Activated CD8-positive, alpha-beta T cell treated with anti-CD3 and anti-CD28 coated beads, Interleukin-2, amount 10 ng/mL, durations not matched to agents 7 days and 5 days (primary cell): ENCODE measurements at regions not wholly inside any gene's neighbourhood (a gene's known extent, or its start where the extent isn't known, plus 50 kb on each side); places are given as distances from the start of the nearest gene placed in this dataset.
"Not testable (repeated sequence)": the region's sequence is repeated elsewhere in the genome, so short reads cannot be mapped to it uniquely, and the experiment has no call there.

Experiments
- ATAC-seq: fragments of 150-1000 bp; cut with Tn5 transposase; one replicate; pipeline ENCODE4 v1.10.0; 2021; ENCODE audit warnings: moderate library complexity
- CTCF ChIA-PET: fragments of 350-600 bp; sonication (Branson Sonifier 250); formaldehyde crosslinking; loops from one replicate; lab custom pipeline; 2021; ENCODE audit warnings: antibody characterized with exemption; lab: Charles Lee
- POLR2A ChIA-PET: fragments of 350-600 bp; sonication (Branson Sonifier 250); formaldehyde crosslinking; loops from one replicate; lab custom pipeline; 2021; ENCODE audit warnings: antibody characterized with exemption; lab: Charles Lee
- DNase-seq: peaks from one replicate; pipeline ENCODE4 v3.0.0-alpha.2; 2020
- H3K27ac Mint-ChIP-seq: one replicate; pipeline ENCODE4 v1.8.0; 2021; ENCODE audit warnings: mild to moderate bottlenecking, mixed read lengths
- H3K27me3 Mint-ChIP-seq: one replicate; pipeline ENCODE4 v1.8.0; 2021; ENCODE audit warnings: low read depth, mixed read lengths
- H3K36me3 Mint-ChIP-seq: one replicate; pipeline ENCODE4 v1.8.0; 2021; ENCODE audit warnings: low read depth, mixed read lengths
- H3K4me1 Mint-ChIP-seq: one replicate; pipeline ENCODE4 v1.8.0; 2021; ENCODE audit warnings: low read depth, mixed read lengths
- H3K4me3 Mint-ChIP-seq: one replicate; pipeline ENCODE4 v1.8.0; 2021; ENCODE audit warnings: mild to moderate bottlenecking, mixed read lengths
- H3K9me3 Mint-ChIP-seq: one replicate; pipeline ENCODE4 v1.8.0; 2022; ENCODE audit warnings: mixed read lengths; ENCODE audit not compliant: insufficient read depth

GRCh38 chr15:85276921-85277320 is 103.5 kb upstream of the AKAP13 start:
- ChIA-PET POLR2A (no interaction called here), CTCF (no interaction called here)
- no peak for ATAC-seq
- Mint-ChIP-seq H3K27ac (no peak overlapping the region), H3K36me3 (no peaks in the 10 kb centered on the region), H3K4me1 (peaks cover 12% of the 10 kb centered on the region), H3K27me3 (no peaks in the 10 kb centered on the region), H3K4me3 (no peak overlapping the region), H3K9me3 (no peaks in the 10 kb centered on the region)
- no peak for DNase-seq

DNA sequence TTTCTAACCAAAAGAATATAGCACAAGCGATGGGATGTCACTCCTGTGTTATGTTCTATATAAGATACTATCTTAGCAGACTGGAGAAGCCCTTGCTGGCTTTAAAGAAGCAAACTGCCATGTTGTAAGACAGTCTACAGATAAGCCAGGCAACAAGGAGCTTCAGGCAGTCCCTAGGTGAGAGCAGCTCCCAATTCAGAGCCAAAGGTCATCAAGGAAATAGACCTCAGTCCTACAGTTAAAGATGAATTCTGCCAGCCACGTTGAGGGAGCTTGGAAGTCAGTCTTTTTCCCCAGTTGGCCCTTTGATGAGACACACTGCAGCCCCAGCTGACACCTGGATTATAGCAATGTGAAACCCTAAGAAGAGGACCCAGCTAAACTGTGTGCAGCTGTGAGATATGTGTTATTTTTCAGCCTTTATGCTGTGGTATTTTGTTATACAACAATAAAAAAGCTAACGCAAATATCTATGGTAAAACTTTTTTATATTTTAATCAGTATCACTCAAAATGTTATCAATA is 102.5 kb upstream of the AKAP13 start:
- ATAC-seq (no peak), DNase-seq (no peak)
- H3K4me3 Mint-ChIP-seq, result no peak overlapping the region
- no peaks in the 10 kb centered on the region for H3K27me3 Mint-ChIP-seq
- ChIA-PET POLR2A (no interaction called here), CTCF (interaction anchor here (0.6 kb wide), 1 partner anchor 13 kb away, joined by 3 read pairs; no protein-coding TSS in a partner anchor)
- H3K27ac Mint-ChIP-seq, result no peak overlapping the region
- no peaks in the 10 kb centered on the region for H3K9me3 Mint-ChIP-seq
- H3K4me1 Mint-ChIP-seq, result peaks cover 12% of the 10 kb centered on the region
- no peaks in the 10 kb centered on the region for H3K36me3 Mint-ChIP-seq

GRCh38 chr15:85280203-85280602 is 100.2 kb upstream of the AKAP13 start:
- DNase-seq (no peak), ATAC-seq (no peak)
- Mint-ChIP-seq H3K4me1 (peaks cover 12% of the 10 kb centered on the region), H3K27me3 (peaks cover 3% of the 10 kb centered on the region), H3K4me3 (no peak overlapping the region), H3K9me3 (no peaks in the 10 kb centered on the region), H3K36me3 (no peaks in the 10 kb centered on the region), H3K27ac (no peak overlapping the region)
- ChIA-PET CTCF (interaction anchor here (1.6 to 2.2 kb wide), 2 partner anchors 10 to 16 kb away, joined by 5 to 16 read pairs; no protein-coding TSS in a partner anchor), POLR2A (no interaction called here)

DNA sequence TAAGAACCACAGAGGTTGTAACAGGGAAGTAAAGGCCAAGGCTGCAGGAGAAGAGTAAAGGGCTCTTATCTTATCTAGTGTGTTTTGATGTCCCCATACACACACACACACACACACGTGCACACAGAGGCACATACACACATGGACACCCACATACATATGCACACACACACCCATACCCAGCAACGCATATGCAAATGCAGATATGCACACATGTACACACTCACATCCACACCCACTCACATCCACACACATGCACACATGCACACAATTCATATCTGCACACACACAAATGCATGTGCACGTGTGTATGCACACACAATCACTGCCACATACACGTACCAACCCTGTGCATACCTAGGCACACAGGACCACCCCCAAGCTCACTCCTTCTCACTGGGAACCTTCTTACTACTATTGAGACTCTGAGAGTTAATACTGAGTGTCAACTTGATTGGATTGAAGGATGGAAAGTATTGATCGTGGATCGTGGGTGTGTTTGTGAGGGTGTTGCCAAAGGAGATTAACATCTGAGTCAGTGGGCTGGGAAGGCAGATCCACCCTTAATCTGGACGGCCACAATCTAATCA is 99.0 kb upstream of the AKAP13 start:
- ChIA-PET POLR2A (no interaction called here), CTCF (no interaction called here)
- Mint-ChIP-seq H3K4me3 (no peak overlapping the region), H3K27me3 (peaks cover 3% of the 10 kb centered on the region), H3K27ac (no peak overlapping the region), H3K4me1 (peaks cover 12% of the 10 kb centered on the region), H3K36me3 (no peaks in the 10 kb centered on the region), H3K9me3 (no peaks in the 10 kb centered on the region)
- DNase-seq, result no peak
- ATAC-seq, result no peak

DNA sequence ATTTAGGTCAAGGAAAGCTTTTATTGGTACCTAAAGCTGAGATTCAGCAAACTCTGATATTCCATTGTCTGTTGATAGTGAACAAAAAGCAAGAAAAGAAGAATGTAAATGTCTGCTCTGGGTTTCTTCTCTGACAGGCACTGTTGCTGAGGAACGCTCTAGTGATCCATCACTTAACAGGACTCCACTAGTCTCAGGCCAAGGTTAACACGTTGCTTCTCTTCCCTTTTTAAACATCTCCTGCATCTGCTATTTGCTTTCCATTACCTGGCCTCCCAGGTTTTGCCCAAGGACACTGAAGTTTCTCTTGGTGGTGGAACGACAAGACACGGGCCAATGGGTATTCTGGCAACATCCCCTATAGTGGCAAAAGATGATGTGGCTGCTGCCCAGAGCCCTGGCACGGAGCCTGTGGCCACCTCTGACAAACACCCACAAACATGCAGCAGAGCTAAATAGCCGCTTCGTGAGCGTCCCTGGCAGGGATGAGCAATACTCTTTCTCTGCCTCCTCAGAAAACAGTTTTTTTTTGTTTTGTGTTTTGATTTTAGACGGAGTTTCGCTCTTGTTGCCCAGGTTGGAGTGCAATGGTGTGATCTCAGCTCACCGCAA is 97.8 kb upstream of the AKAP13 start:
- Mint-ChIP-seq H3K36me3 (no peaks in the 10 kb centered on the region), H3K27ac (no peak overlapping the region), H3K4me3 (no peak overlapping the region), H3K27me3 (peaks cover 5% of the 10 kb centered on the region), H3K4me1 (peaks cover 12% of the 10 kb centered on the region), H3K9me3 (no peaks in the 10 kb centered on the region)
- DNase-seq (no peak), ATAC-seq (no peak)
- ChIA-PET CTCF (no interaction called here), POLR2A (no interaction called here)

- POLR2A ChIA-PET, H3K4me3 Mint-ChIP-seq, DNase-seq, H3K36me3 Mint-ChIP-seq, CTCF ChIA-PET, H3K27ac Mint-ChIP-seq, ATAC-seq, H3K9me3 Mint-ChIP-seq: not testable (repeated sequence)
- Mint-ChIP-seq H3K27me3 (peaks cover 11% of the 10 kb centered on the region), H3K4me1 (peaks cover 12% of the 10 kb centered on the region)
Measured at GRCh38 chr15:85283815-85284214, 96.6 kb upstream of the AKAP13 start.

DNA sequence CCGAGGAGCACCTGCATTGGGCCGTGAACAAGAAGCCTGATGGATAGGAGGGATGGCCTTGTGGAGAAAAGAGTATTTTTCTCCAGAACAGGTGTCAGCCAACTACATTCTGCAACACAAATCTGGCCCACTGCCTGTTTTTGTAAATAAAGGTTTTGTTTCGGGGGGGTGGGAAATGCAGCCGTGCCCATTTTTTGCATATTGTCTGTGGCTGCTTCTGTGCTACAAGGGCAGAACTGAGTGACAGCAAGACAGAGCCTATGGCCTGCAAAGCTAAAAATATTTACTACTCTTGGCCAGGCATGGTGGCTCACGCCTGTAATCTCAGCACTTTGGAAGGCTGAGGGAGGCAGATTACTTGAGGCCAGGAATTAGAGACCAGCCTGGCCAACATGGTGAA is 95.9 kb upstream of the AKAP13 start:
- Mint-ChIP-seq H3K27me3 (peaks cover 13% of the 10 kb centered on the region), H3K9me3 (no peaks in the 10 kb centered on the region), H3K4me1 (peaks cover 10% of the 10 kb centered on the region), H3K27ac (no peak overlapping the region), H3K4me3 (no peak overlapping the region), H3K36me3 (no peaks in the 10 kb centered on the region)
- ATAC-seq (no peak), DNase-seq (no peak)
- POLR2A ChIA-PET, result no interaction called here
- CTCF ChIA-PET, result no interaction called here

- CTCF ChIA-PET, result interaction anchor here (0.7 to 3.6 kb wide), 28 partner anchors 9 to 702 kb away, joined by 3 to 16 read pairs (median 4); no protein-coding TSS in a partner anchor
- no peaks in the 10 kb centered on the region for H3K4me1 Mint-ChIP-seq
- POLR2A ChIA-PET, result no interaction called here
Measured at GRCh38 chr15:85289677-85290365, 90.6 kb upstream of the AKAP13 start.

GRCh38 chr15:85292583-85292982 is 87.8 kb upstream of the AKAP13 start:
- H3K27ac Mint-ChIP-seq, POLR2A ChIA-PET, H3K36me3 Mint-ChIP-seq, ATAC-seq, DNase-seq, H3K9me3 Mint-ChIP-seq, H3K4me3 Mint-ChIP-seq: not testable (repeated sequence)
- Mint-ChIP-seq H3K4me1 (peaks cover 15% of the 10 kb centered on the region), H3K27me3 (peaks cover 25% of the 10 kb centered on the region)
- CTCF ChIA-PET, result interaction anchor here (3.6 kb wide), 1 partner anchor 38 kb away, joined by 16 read pairs; no protein-coding TSS in a partner anchor

More at GRCh38 chr15:85289677-85290365, 90.6 kb upstream of the AKAP13 start:
- Mint-ChIP-seq H3K27me3 (peaks cover 27% of the 10 kb centered on the region), H3K27ac (no peak overlapping the region), H3K4me3 (no peak overlapping the region), H3K9me3 (no peaks in the 10 kb centered on the region), H3K36me3 (no peaks in the 10 kb centered on the region)
- ATAC-seq (no peak), DNase-seq (peak; percentile 32)

DNA sequence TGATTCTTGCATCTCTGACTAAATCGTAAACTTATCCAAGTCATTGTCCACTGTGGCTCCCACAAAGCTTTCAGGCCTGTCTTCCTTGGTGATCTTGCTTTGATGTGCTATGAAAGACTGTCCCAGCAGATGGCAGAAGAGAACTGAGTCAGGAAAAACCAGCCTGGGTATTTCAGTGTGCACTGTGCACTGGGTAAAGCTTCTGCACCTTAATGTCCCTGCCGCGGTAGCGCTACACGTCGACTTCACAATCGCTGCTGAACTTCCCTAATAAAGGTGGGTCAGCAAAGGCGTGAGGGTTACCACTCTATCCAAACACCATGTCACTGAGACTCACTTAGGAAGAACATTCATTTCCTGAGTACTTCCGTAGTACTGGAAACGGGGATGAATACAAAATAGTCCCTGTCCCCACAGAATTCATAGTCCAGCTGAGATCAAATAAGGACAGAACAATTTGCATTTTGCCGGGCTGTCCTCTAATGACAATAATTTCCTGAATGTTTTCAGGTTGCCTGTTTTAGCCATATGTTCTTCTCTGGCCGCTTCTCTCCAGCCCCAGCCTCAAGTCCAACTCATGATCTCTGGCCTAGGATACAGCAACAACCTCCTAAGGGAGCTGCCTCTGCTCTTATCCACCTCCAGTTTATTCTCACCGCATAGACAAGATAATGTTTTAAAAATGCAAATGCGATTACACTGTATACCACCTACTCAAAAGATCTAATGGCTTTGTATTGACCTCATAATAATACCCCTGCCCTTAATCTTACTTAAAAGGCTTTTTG is 83.6 kb upstream of the AKAP13 start:
- POLR2A ChIA-PET, result interaction anchor here (0.7 to 1.5 kb wide), 3 partner anchors 20 to 285 kb away, joined by 3 to 8 read pairs (median 7); no protein-coding TSS in a partner anchor
- Mint-ChIP-seq H3K4me1 (peaks cover 17% of the 10 kb centered on the region), H3K27ac (peak overlapping the region; percentile 15), H3K4me3 (peak overlapping the region; percentile 27), H3K9me3 (no peaks in the 10 kb centered on the region), H3K27me3 (peaks cover 7% of the 10 kb centered on the region), H3K36me3 (no peaks in the 10 kb centered on the region)
- peak; percentile 97 for ATAC-seq
- CTCF ChIA-PET, result interaction anchor here (0.7 to 3.9 kb wide), 49 partner anchors 8 to 544 kb away, joined by 3 to 111 read pairs (median 5); no protein-coding TSS in a partner anchor
- peak; percentile 85 for DNase-seq

DNA sequence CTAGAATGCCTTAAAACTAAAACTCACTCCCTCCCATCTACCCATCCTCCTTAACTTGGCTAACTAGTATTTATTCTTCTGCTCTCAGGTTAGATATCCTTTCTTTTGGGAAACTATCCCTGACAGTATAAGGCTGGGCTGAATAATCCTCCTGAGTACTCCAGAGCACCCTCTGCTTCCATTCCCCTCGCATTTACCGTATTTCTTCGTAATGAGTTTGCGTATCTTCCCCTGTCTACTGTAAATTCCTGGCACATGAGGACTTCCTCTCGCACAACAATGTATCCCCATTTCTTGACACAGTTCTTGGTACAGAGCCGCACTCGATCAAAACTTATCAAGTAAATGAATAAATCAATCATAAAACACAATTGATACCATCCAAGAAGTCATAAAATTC is 82.9 kb upstream of the AKAP13 start:
- CTCF ChIA-PET, result interaction anchor here (1.4 to 3.9 kb wide), 16 partner anchors 8 to 543 kb away, joined by 3 to 111 read pairs (median 12); no protein-coding TSS in a partner anchor
- Mint-ChIP-seq H3K4me1 (peaks cover 17% of the 10 kb centered on the region), H3K9me3 (no peaks in the 10 kb centered on the region), H3K27me3 (no peaks in the 10 kb centered on the region), H3K4me3 (no peak overlapping the region), H3K27ac (no peak overlapping the region), H3K36me3 (no peaks in the 10 kb centered on the region)
- DNase-seq (no peak), ATAC-seq (no peak)
- POLR2A ChIA-PET, result interaction anchor here (1.4 to 1.5 kb wide), 2 partner anchors 19 to 33 kb away, joined by 7 to 8 read pairs; no protein-coding TSS in a partner anchor
